CD14-positive monocyte (primary cell): ENCODE measurements at regions not wholly inside any gene's neighbourhood (a gene's known extent, or its start where the extent isn't known, plus 50 kb on each side); places are given as distances from the start of the nearest gene placed in this dataset.

Source experiments
- DNase-seq, 3 donors: peaks; one replicate each; pipeline ENCODE4 v3.0.0-alpha.2; 2011 to 2022
- H2AFZ ChIP-seq: 2 replicates; pipeline ENCODE4 v1.6.0; 2012; ENCODE audit warnings: mild to moderate bottlenecking, low read depth, low read length, inconsistent platforms; ENCODE audit not compliant: insufficient read depth, poor library complexity, severe bottlenecking
- H3K27ac ChIP-seq, 2 donors: 1 replicate in 1 of 2; 2 replicates in 1 of 2; pipeline ENCODE4 v1.5.1; 2012 to 2013; ENCODE audit warnings: low read length in 2 of 2, control low read depth in 1 of 2, inconsistent platforms in 1 of 2, low read depth in 1 of 2, mild to moderate bottlenecking in 1 of 2
- H3K27me3 ChIP-seq, 2 donors: one replicate each; pipeline versions ENCODE4 v1.6.0 to v1.6.1; 2011 to 2013; ENCODE audit warnings: low read length in 2 of 2; ENCODE audit not compliant: control insufficient read depth in 2 of 2, insufficient read depth in 2 of 2
- H3K36me3 ChIP-seq, 2 donors: replicated peaks in 1 of 2; 1 replicate in 1 of 2; 2 replicates in 1 of 2; pipeline versions ENCODE4 v1.5.1 to v1.6.1; 2012 to 2013; ENCODE audit warnings: low read length in 2 of 2, control low read depth in 1 of 2, inconsistent platforms in 1 of 2, mild to moderate bottlenecking in 1 of 2; ENCODE audit not compliant: insufficient read depth in 2 of 2, control insufficient read depth in 1 of 2
- H3K4me1 ChIP-seq, 2 donors: 1 replicate in 1 of 2; 2 replicates in 1 of 2; pipeline versions ENCODE4 v1.5.1 to v1.6.1; 2012 to 2013; ENCODE audit warnings: low read length in 2 of 2, control low read depth in 1 of 2, inconsistent platforms in 1 of 2, mild to moderate bottlenecking in 1 of 2, moderate library complexity in 1 of 2; ENCODE audit not compliant: insufficient read depth in 2 of 2, control insufficient read depth in 1 of 2
- H3K4me2 ChIP-seq: replicated peaks from 2 replicates; pipeline ENCODE3; 2012; ENCODE audit warnings: low read length, moderate library complexity, mild to moderate bottlenecking; ENCODE audit not compliant: poor library complexity, severe bottlenecking; ENCODE audit errors: extremely low read depth
- H3K4me3 ChIP-seq, 3 experiments: fragments of 200-600 bp in 1 of 3; sonication (generic) in 1 of 3; replicated peaks in 1 of 3; 1 replicate in 2 of 3; 2 replicates in 1 of 3; pipeline ENCODE4 v1.5.1; 2011 to 2013; ENCODE audit warnings: low read length in 3 of 3, mild to moderate bottlenecking in 3 of 3, control low read depth in 2 of 3, low read depth in 2 of 3, inconsistent platforms in 1 of 3, moderate library complexity in 1 of 3
- H3K79me2 ChIP-seq: 2 replicates; pipeline ENCODE4 v1.6.0; 2012; ENCODE audit warnings: mild to moderate bottlenecking, control low read depth, inconsistent platforms, low read length, moderate library complexity; ENCODE audit not compliant: insufficient read depth
- H3K9ac ChIP-seq: 2 replicates; pipeline ENCODE4 v1.6.0; 2017; ENCODE audit warnings: low read length, mild to moderate bottlenecking; ENCODE audit not compliant: insufficient read depth, poor library complexity, severe bottlenecking
- H3K9me3 ChIP-seq, 2 donors: replicated peaks in 1 of 2; 1 replicate in 1 of 2; 2 replicates in 1 of 2; pipeline versions ENCODE4 v1.5.1 to v1.6.1; 2012 to 2013; ENCODE audit warnings: low read length in 2 of 2, control low read depth in 1 of 2; ENCODE audit not compliant: control insufficient read depth in 1 of 2, insufficient read depth in 1 of 2
- H4K20me1 ChIP-seq: 2 replicates; pipeline ENCODE4 v1.6.0; 2012; ENCODE audit warnings: mild to moderate bottlenecking, low read length, control low read depth, moderate library complexity; ENCODE audit not compliant: insufficient read depth
- H3K27ac Mint-ChIP-seq, 7 donors: one replicate each; pipeline ENCODE4 v1.8.0; 2020; ENCODE audit warnings: mild to moderate bottlenecking in 7 of 7, mixed read lengths in 7 of 7, moderate library complexity in 6 of 7, inconsistent platforms in 2 of 7
- H3K27me3 Mint-ChIP-seq, 3 donors: one replicate each; pipeline ENCODE4 v1.8.0; 2021 to 2022; ENCODE audit warnings: low read depth in 3 of 3, mild to moderate bottlenecking in 3 of 3, mixed read lengths in 3 of 3, moderate library complexity in 3 of 3, inconsistent platforms in 1 of 3
- H3K36me3 Mint-ChIP-seq, 2 donors: one replicate each; pipeline ENCODE4 v1.8.0; 2020; ENCODE audit warnings: mixed read lengths in 2 of 2, inconsistent platforms in 1 of 2, mild to moderate bottlenecking in 1 of 2
- H3K4me1 Mint-ChIP-seq: one replicate; pipeline ENCODE4 v1.8.0; 2020; ENCODE audit warnings: mild to moderate bottlenecking, mixed read lengths
- H3K4me3 Mint-ChIP-seq, 2 donors: one replicate each; pipeline ENCODE4 v1.8.0; 2020; ENCODE audit warnings: mild to moderate bottlenecking in 2 of 2, mixed read lengths in 2 of 2, moderate library complexity in 1 of 2
- H3K9me3 Mint-ChIP-seq, 7 donors: one replicate each; pipeline ENCODE4 v1.8.0; 2020 to 2022; ENCODE audit warnings: mixed read lengths in 7 of 7, mild to moderate bottlenecking in 6 of 7, moderate library complexity in 6 of 7, inconsistent platforms in 2 of 7
- CTCF ChIP-seq: fragments of 200-600 bp; IDR thresholded peaks from one replicate; pipeline ENCODE4 v1.8.0; 2022; ENCODE audit warnings: antibody characterized with exemption, mild to moderate bottlenecking
- WGBS: methylation state at CpG from one replicate; pipeline ENCODE4 v1.1.5; 2013; ENCODE audit warnings: missing lambda C conversion rate; ENCODE audit not compliant: insufficient coverage; 5-methylcytosine and 5-hydroxymethylcytosine counted together
- intact Hi-C, 2 donors: fragments of 100-400 bp; cut with micrococcal nuclease; formaldehyde crosslinking; loops; one replicate each; pipeline versions ENCODE4 v1.15.0 to v1.15.1; 2023

GRCh38 chr15:100734586-100734985 lies 132.2 kb downstream of the ASB7 start:
- Histone ChIP-seq H2AFZ (no peak overlapping the region), H3K4me3 (no peak overlapping the region), H3K9ac (no peak overlapping the region), H3K79me2 (no peaks in the 10 kb centered on the region), H3K27me3 (no peaks in the 10 kb centered on the region), H4K20me1 (no peaks in the 10 kb centered on the region), H3K27ac (no peak overlapping the region), H3K9me3 (peaks cover 0 to 10% of the 10 kb centered on the region in 2 donors), H3K4me2 (no peak overlapping the region), H3K36me3 (no peaks in the 10 kb centered on the region), H3K4me1 (no peaks in the 10 kb centered on the region)
- TF ChIP-seq CTCF, result no peak
- H3K27me3 Mint-ChIP-seq, result peaks cover 0 to 13% (median 9%) of the 10 kb centered on the region in 3 donors
- H3K27ac Mint-ChIP-seq, result peak overlapping the region in 1 of 7 donors; percentile 5
- no peaks in the 10 kb centered on the region for H3K36me3 Mint-ChIP-seq
- WGBS, result 97% methylated on average over 5 of the region's 5 CpGs
- intact Hi-C loops, result no loop called here
- H3K4me1 Mint-ChIP-seq, result peaks cover 3% of the 10 kb centered on the region
- H3K4me3 Mint-ChIP-seq, result no peak overlapping the region
- peaks cover 4 to 16% (median 8%) of the 10 kb centered on the region in 7 donors for H3K9me3 Mint-ChIP-seq
- no peak for DNase-seq

GRCh38 chr15:100735129-100736053 lies 133.0 kb downstream of the ASB7 start:
- peak overlapping the region in 1 of 7 donors; percentile 5 for H3K27ac Mint-ChIP-seq
- Histone ChIP-seq H3K79me2 (no peaks in the 10 kb centered on the region), H3K9me3 (peaks cover 0 to 10% of the 10 kb centered on the region in 2 donors), H3K9ac (no peak overlapping the region), H3K27ac (no peak overlapping the region), H3K36me3 (no peaks in the 10 kb centered on the region), H3K4me3 (no peak overlapping the region), H3K4me2 (no peak overlapping the region), H2AFZ (no peak overlapping the region), H3K27me3 (no peaks in the 10 kb centered on the region), H3K4me1 (no peaks in the 10 kb centered on the region), H4K20me1 (no peaks in the 10 kb centered on the region)
- DNase-seq, result no peak
- WGBS, result 94% methylated on average over 3 of the region's 12 CpGs
- H3K9me3 Mint-ChIP-seq, result peaks cover 4 to 16% (median 8%) of the 10 kb centered on the region in 7 donors
- no peak for TF ChIP-seq CTCF
- intact Hi-C loops, result no loop called here
- H3K4me1 Mint-ChIP-seq, result peaks cover 6% of the 10 kb centered on the region
- no peaks in the 10 kb centered on the region for H3K36me3 Mint-ChIP-seq
- H3K4me3 Mint-ChIP-seq, result no peak overlapping the region
- H3K27me3 Mint-ChIP-seq, result peaks cover 0 to 11% (median 9%) of the 10 kb centered on the region in 3 donors
